HG03159 (cell line): ENCODE measurements at regions not wholly inside any gene's neighbourhood (a gene's known extent, or its start where the extent isn't known, plus 50 kb on each side); places are given as distances from the start of the nearest gene placed in this dataset.
"Not testable (repeated sequence)": the region's sequence is repeated elsewhere in the genome, so short reads cannot be mapped to it uniquely, and the experiment has no call there.

ENCODE experiments used
- ATAC-seq: cut with Tn5 transposase; IDR thresholded peaks from one replicate; pipeline ENCODE4 v1.9.1; 2021; ENCODE audit warnings: mild to moderate bottlenecking, moderate library complexity; ENCODE audit not compliant: unreplicated experiment

- ATAC-seq, result no peak
These were observed 836.6 kb upstream of the C9orf72 start for GRCh38 chr9:28409919-28410318.

GRCh38 chr9:28410411-28410810, 837.1 kb upstream of the C9orf72 start:
- ATAC-seq, result no peak

- ATAC-seq, result no peak
These were observed 840.2 kb upstream of the C9orf72 start for GRCh38 chr9:28413471-28413870.

- no peak for ATAC-seq
These were observed 850.0 kb upstream of the C9orf72 start for GRCh38 chr9:28423255-28423654.

- no peak for ATAC-seq
These were observed 862.2 kb upstream of the C9orf72 start for GRCh38 chr9:28435456-28435855.

- no peak for ATAC-seq
These were observed 866.4 kb upstream of the C9orf72 start for GRCh38 chr9:28439688-28440087.

- ATAC-seq, result no peak
These were observed 870.2 kb upstream of the C9orf72 start for GRCh38 chr9:28443461-28443860.

- no peak for ATAC-seq
These were observed 871.4 kb upstream of the C9orf72 start for GRCh38 chr9:28444637-28445036.

GRCh38 chr9:28445211-28445610, 871.9 kb upstream of the C9orf72 start:
- no peak for ATAC-seq

- ATAC-seq, result no peak
These were observed 880.6 kb upstream of the C9orf72 start for GRCh38 chr9:28453918-28454317.

GRCh38 chr9:28456861-28457260, 883.6 kb upstream of the C9orf72 start:
- ATAC-seq, result no peak

- ATAC-seq, result no peak
These were observed 891.4 kb upstream of the C9orf72 start for GRCh38 chr9:28464481-28465216.

GRCh38 chr9:28471261-28471660, 898.0 kb upstream of the C9orf72 start:
- no peak for ATAC-seq

GRCh38 chr9:28487561-28487960, 914.3 kb upstream of the C9orf72 start:
- no peak for ATAC-seq

- no peak for ATAC-seq
These were observed 917.8 kb upstream of the C9orf72 start for GRCh38 chr9:28491121-28491520.

- not testable (repeated sequence) for ATAC-seq
These were observed 924.9 kb upstream of the C9orf72 start for GRCh38 chr9:28498168-28498567.

- ATAC-seq, result no peak
These were observed 928.9 kb upstream of the C9orf72 start for GRCh38 chr9:28502189-28502588.

GRCh38 chr9:28502741-28503140, 929.5 kb upstream of the C9orf72 start:
- ATAC-seq, result no peak

- ATAC-seq, result no peak
These were observed 930.3 kb upstream of the C9orf72 start for GRCh38 chr9:28503573-28503972.

GRCh38 chr9:28518439-28518838, 945.2 kb upstream of the C9orf72 start:
- ATAC-seq, result no peak

GRCh38 chr9:28524309-28524708, 951.0 kb upstream of the C9orf72 start:
- not testable (repeated sequence) for ATAC-seq

GRCh38 chr9:28528049-28528448, 954.8 kb upstream of the C9orf72 start:
- ATAC-seq, result no peak

- ATAC-seq, result no peak
These were observed 964.9 kb upstream of the C9orf72 start for GRCh38 chr9:28538132-28538531.
